Femur (tissue), 1 donor: ENCODE measurements at regions not wholly inside any gene's neighbourhood (a gene's known extent, or its start where the extent isn't known, plus 50 kb on each side); places are given as distances from the start of the nearest gene placed in this dataset.

Experiments
- DNase-seq: peaks from one replicate; pipeline ENCODE4 v3.0.0-alpha.2; 2017

- no peak for DNase-seq
Observed at GRCh38 chr6:14727494-14728395, 518.1 kb upstream of the JARID2 start.

- no peak for DNase-seq
Observed at GRCh38 chr6:14728396-14729024, 517.4 kb upstream of the JARID2 start.

GRCh38 chr6:14729129-14729871 is 516.6 kb upstream of the JARID2 start:
- no peak for DNase-seq

GRCh38 chr6:14730654-14731053 is 515.2 kb upstream of the JARID2 start:
- no peak for DNase-seq

GRCh38 chr6:14731611-14732010 is 514.3 kb upstream of the JARID2 start:
- DNase-seq, result no peak

GRCh38 chr6:14732226-14732843 is 513.5 kb upstream of the JARID2 start:
- DNase-seq, result no peak

- no peak for DNase-seq
Observed at GRCh38 chr6:14732844-14733757, 512.8 kb upstream of the JARID2 start.

- no peak for DNase-seq
Observed at GRCh38 chr6:14734052-14734415, 511.8 kb upstream of the JARID2 start.

- DNase-seq, result no peak
Observed at GRCh38 chr6:14734416-14735340, 511.2 kb upstream of the JARID2 start.

- DNase-seq, result no peak
Observed at GRCh38 chr6:14735956-14736486, 509.8 kb upstream of the JARID2 start.

GRCh38 chr6:14736554-14736953 is 509.3 kb upstream of the JARID2 start:
- DNase-seq, result no peak

- no peak for DNase-seq
Observed at GRCh38 chr6:14738497-14738896, 507.4 kb upstream of the JARID2 start.

- no peak for DNase-seq
Observed at GRCh38 chr6:14738933-14739332, 506.9 kb upstream of the JARID2 start.

- no peak for DNase-seq
Observed at GRCh38 chr6:14739827-14740226, 506.0 kb upstream of the JARID2 start.

- DNase-seq, result no peak
Observed at GRCh38 chr6:14742171-14742570, 503.7 kb upstream of the JARID2 start.

- DNase-seq, result no peak
Observed at GRCh38 chr6:14742680-14743079, 503.2 kb upstream of the JARID2 start.

GRCh38 chr6:14743144-14743473 is 502.8 kb upstream of the JARID2 start:
- no peak for DNase-seq

GRCh38 chr6:14743474-14744211 is 502.2 kb upstream of the JARID2 start:
- DNase-seq, result no peak

- no peak for DNase-seq
Observed at GRCh38 chr6:14744212-14744556, 501.7 kb upstream of the JARID2 start.

- DNase-seq, result no peak
Observed at GRCh38 chr6:14746139-14746837, 499.6 kb upstream of the JARID2 start.
